IMR-90 (cell line): ENCODE measurements at regions not wholly inside any gene's neighbourhood (a gene's known extent, or its start where the extent isn't known, plus 50 kb on each side); places are given as distances from the start of the nearest gene placed in this dataset.

Source experiments
- CHD1 ChIP-seq: IDR thresholded peaks from 2 replicates; pipeline ENCODE4 v1.6.1; 2012; ENCODE audit warnings: low read depth, low read length, improper control_type of control experiment
- CTCF ChIP-seq: conservative IDR thresholded peaks from 2 replicates; pipeline ENCODE4 v1.5.1; 2012; ENCODE audit warnings: mild to moderate bottlenecking, low read depth, low read length, improper control_type of control experiment

- TF ChIP-seq CHD1 (no peak), CTCF (no peak)
Observed at GRCh38 chr16:8146256-8147012, 443.9 kb downstream of the TMEM114 start.
